Liver (tissue), 8 donors: ENCODE measurements at regions not wholly inside any gene's neighbourhood (a gene's known extent, or its start where the extent isn't known, plus 50 kb on each side); places are given as distances from the start of the nearest gene placed in this dataset.

Source experiments
- DNase-seq: peaks from one replicate; pipeline ENCODE4 v3.0.0-alpha.2; 2017; ENCODE audit warnings: low spot score
- H3K27ac ChIP-seq, 2 donors: one replicate each; pipeline ENCODE4 v1.7.0; 2013; ENCODE audit warnings: inconsistent platforms in 2 of 2, low read length in 2 of 2, control low read depth in 1 of 2, low read depth in 1 of 2, mild to moderate bottlenecking in 1 of 2
- H3K27me3 ChIP-seq, 4 donors: one replicate each; pipeline versions ENCODE4 v1.6.1 to v1.7.0; 2013; ENCODE audit warnings: low read length in 3 of 4, inconsistent platforms in 1 of 4, mild to moderate bottlenecking in 1 of 4, moderate library complexity in 1 of 4; ENCODE audit not compliant: control insufficient read depth in 4 of 4, insufficient read depth in 4 of 4
- H3K36me3 ChIP-seq, 4 donors: one replicate each; pipeline versions ENCODE4 v1.6.1 to v1.7.0; 2013; ENCODE audit warnings: low read length in 3 of 4, mild to moderate bottlenecking in 3 of 4, low read depth in 1 of 4, moderate library complexity in 1 of 4; ENCODE audit not compliant: control insufficient read depth in 4 of 4, insufficient read depth in 3 of 4
- H3K4me1 ChIP-seq, 4 donors: one replicate each; pipeline versions ENCODE4 v1.6.1 to v1.7.0; 2013; ENCODE audit warnings: low read length in 3 of 4, mild to moderate bottlenecking in 3 of 4, moderate library complexity in 1 of 4; ENCODE audit not compliant: control insufficient read depth in 4 of 4, insufficient read depth in 4 of 4
- H3K4me3 ChIP-seq, 3 donors: one replicate each; pipeline versions ENCODE4 v1.6.1 to v1.7.0; 2013; ENCODE audit warnings: low read length in 3 of 3, control low read depth in 1 of 3, low read depth in 1 of 3, mild to moderate bottlenecking in 1 of 3
- H3K9ac ChIP-seq, 2 donors: one replicate each; pipeline ENCODE4 v1.7.0; 2013; ENCODE audit warnings: low read length in 2 of 2, mild to moderate bottlenecking in 2 of 2, moderate library complexity in 2 of 2, control low read depth in 1 of 2, low read depth in 1 of 2
- H3K9me3 ChIP-seq, 4 donors: one replicate each; pipeline versions ENCODE4 v1.6.1 to v1.7.0; 2013; ENCODE audit warnings: low read length in 3 of 4; ENCODE audit not compliant: control insufficient read depth in 4 of 4
- EGR1 ChIP-seq, 2 donors: IDR thresholded peaks; 2 replicates each; pipeline ENCODE4 v1.6.1; 2016 to 2018; ENCODE audit warnings: antibody characterized with exemption in 2 of 2, low read depth in 2 of 2
- FOXA1 ChIP-seq: IDR thresholded peaks from 2 replicates; pipeline ENCODE4 v1.6.1; 2016; ENCODE audit warnings: antibody characterized with exemption
- FOXA2 ChIP-seq: IDR thresholded peaks from 2 replicates; pipeline ENCODE4 v1.6.1; 2016; ENCODE audit warnings: antibody characterized with exemption
- GABPA ChIP-seq, 2 donors: IDR thresholded peaks in 1 of 2; conservative IDR thresholded peaks in 1 of 2; 2 replicates each; pipeline ENCODE4 v1.6.1; 2016; ENCODE audit warnings: antibody characterized with exemption in 2 of 2, mild to moderate bottlenecking in 1 of 2, moderate library complexity in 1 of 2
- HNF4A ChIP-seq, 2 donors: conservative IDR thresholded peaks; 2 replicates each; pipeline ENCODE4 v1.6.1; 2016; ENCODE audit warnings: antibody characterized with exemption in 2 of 2, mild to moderate bottlenecking in 2 of 2
- JUND ChIP-seq, 2 donors: IDR thresholded peaks; 2 replicates each; pipeline ENCODE4 v1.6.1; 2016; ENCODE audit warnings: antibody characterized with exemption in 2 of 2
- NR2F2 ChIP-seq: IDR thresholded peaks from 2 replicates; pipeline ENCODE4 v1.6.1; 2016; ENCODE audit warnings: antibody characterized with exemption
- RAD21 ChIP-seq, 2 donors: IDR thresholded peaks; 2 replicates each; pipeline ENCODE4 v1.6.1; 2016; ENCODE audit warnings: antibody characterized with exemption in 2 of 2, mild to moderate bottlenecking in 2 of 2
- RXRA ChIP-seq, 2 donors: IDR thresholded peaks; 2 replicates each; pipeline ENCODE4 v1.6.1; 2017 to 2018; ENCODE audit warnings: antibody characterized with exemption in 2 of 2, mild to moderate bottlenecking in 1 of 2
- TAF1 ChIP-seq: conservative IDR thresholded peaks from 2 replicates; pipeline ENCODE4 v1.6.1; 2016; ENCODE audit warnings: antibody characterized with exemption, mild to moderate bottlenecking
- YY1 ChIP-seq: IDR thresholded peaks from 2 replicates; pipeline ENCODE4 v1.6.1; 2016; ENCODE audit warnings: antibody characterized with exemption, mild to moderate bottlenecking
- WGBS: extraction: QIAGEN DNeasy Blood & Tissue Kit; methylation state at CpG from one replicate; pipeline ENCODE4 v1.1.7; 2013; 5-methylcytosine and 5-hydroxymethylcytosine counted together
- TF ChIP-seq, protein P1 (sequence below): IDR thresholded peaks from 2 replicates; pipeline ENCODE4 v1.6.1; 2016; ENCODE audit warnings: antibody characterized with exemption
- TF ChIP-seq, protein P2 (sequence below): fragments of 150-350 bp; IDR thresholded peaks from 2 replicates; pipeline ENCODE4 v1.5.1; 2017; ENCODE audit warnings: improper control_type of control experiment, low read depth, low read length; ENCODE audit not compliant: missing input control
- TF ChIP-seq, protein P3 (sequence below): IDR thresholded peaks from 2 replicates; pipeline ENCODE4 v1.6.1; 2016; ENCODE audit warnings: antibody characterized with exemption
- TF ChIP-seq, protein P4 (sequence below): IDR thresholded peaks from 2 replicates; pipeline ENCODE4 v1.6.1; 2016; ENCODE audit warnings: antibody characterized with exemption, mild to moderate bottlenecking
- donor health status: healthy.
- donor health status: healthy.
- donor health status: healthy.
- donor health status: healthy.
- donor health status: healthy.

DNA sequence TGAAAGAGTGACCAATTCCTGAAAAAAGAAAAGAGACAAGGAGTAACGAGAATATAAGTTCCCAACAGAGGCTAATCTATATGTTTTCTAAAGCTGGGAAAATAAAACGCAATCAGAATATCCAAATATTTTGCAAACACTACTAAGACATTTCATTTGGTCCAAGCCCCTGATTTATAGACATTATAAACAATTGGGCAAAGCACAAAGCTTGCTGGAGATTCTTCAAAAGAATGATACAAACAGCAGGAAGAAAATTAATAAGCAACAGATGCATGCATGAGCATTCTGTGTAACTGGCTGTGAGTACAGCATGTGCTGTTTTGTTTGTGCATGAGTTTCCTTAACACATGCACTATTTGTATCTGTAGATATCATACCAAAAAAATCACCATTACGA is 552.9 kb downstream of the LTN1 start:
- Histone ChIP-seq H3K27me3 (no peaks in the 10 kb centered on the region), H3K4me1 (no peaks in the 10 kb centered on the region), H3K9ac (no peak overlapping the region), H3K27ac (no peak overlapping the region), H3K4me3 (no peak overlapping the region), H3K9me3 (no peaks in the 10 kb centered on the region), H3K36me3 (no peaks in the 10 kb centered on the region)
- TF ChIP-seq, protein P1, sequence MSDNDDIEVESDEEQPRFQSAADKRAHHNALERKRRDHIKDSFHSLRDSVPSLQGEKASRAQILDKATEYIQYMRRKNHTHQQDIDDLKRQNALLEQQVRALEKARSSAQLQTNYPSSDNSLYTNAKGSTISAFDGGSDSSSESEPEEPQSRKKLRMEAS = no peak
- TF ChIP-seq JUND (IDR thresholded peaks at IDR 0.05) (no peak), TAF1 (no peak), FOXA1 (no peak), GABPA (IDR thresholded peaks at IDR 0.05 in 1 of 2, conservative IDR thresholded peaks at IDR 0.05 in 1 of 2) (no peak), EGR1 (IDR thresholded peaks at IDR 0.05; ENCODE audit: low read depth in 2 of 2) (no peak), HNF4A (conservative IDR thresholded peaks at IDR 0.05) (no peak), YY1 (no peak), RXRA (IDR thresholded peaks at IDR 0.05) (no peak), FOXA2 (no peak), RAD21 (IDR thresholded peaks at IDR 0.05) (no peak), NR2F2 (no peak)
- TF ChIP-seq, protein P2, sequence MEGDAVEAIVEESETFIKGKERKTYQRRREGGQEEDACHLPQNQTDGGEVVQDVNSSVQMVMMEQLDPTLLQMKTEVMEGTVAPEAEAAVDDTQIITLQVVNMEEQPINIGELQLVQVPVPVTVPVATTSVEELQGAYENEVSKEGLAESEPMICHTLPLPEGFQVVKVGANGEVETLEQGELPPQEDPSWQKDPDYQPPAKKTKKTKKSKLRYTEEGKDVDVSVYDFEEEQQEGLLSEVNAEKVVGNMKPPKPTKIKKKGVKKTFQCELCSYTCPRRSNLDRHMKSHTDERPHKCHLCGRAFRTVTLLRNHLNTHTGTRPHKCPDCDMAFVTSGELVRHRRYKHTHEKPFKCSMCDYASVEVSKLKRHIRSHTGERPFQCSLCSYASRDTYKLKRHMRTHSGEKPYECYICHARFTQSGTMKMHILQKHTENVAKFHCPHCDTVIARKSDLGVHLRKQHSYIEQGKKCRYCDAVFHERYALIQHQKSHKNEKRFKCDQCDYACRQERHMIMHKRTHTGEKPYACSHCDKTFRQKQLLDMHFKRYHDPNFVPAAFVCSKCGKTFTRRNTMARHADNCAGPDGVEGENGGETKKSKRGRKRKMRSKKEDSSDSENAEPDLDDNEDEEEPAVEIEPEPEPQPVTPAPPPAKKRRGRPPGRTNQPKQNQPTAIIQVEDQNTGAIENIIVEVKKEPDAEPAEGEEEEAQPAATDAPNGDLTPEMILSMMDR = no peak
- TF ChIP-seq, protein P3, sequence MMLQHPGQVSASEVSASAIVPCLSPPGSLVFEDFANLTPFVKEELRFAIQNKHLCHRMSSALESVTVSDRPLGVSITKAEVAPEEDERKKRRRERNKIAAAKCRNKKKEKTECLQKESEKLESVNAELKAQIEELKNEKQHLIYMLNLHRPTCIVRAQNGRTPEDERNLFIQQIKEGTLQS = no peak
- WGBS = 81% methylated on average over 3 of the region's 3 CpGs
- DNase-seq = no peak

DNA sequence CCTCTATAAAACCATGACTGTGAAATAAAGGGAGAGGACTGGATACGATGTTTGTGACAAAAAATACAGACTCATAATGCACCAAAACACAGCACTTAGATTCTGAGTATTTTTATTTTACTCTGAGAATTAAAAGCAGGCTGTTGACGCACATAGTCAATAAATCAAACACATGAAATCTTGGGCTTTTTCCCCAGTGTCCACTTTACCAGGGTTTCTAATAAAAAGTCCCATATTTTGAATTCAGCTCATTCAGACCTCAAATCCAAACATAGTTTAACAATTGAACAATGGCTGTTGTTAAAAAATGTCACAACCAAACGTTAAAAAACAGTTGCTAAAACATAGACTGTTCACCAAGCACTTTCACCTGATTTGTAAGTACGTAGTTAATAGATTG is 553.4 kb downstream of the LTN1 start:
- Histone ChIP-seq H3K9me3 (no peaks in the 10 kb centered on the region), H3K4me3 (no peak overlapping the region), H3K27ac (no peak overlapping the region), H3K36me3 (peaks cover 0 to 2% (median 0%) of the 10 kb centered on the region in 4 donors), H3K9ac (no peak overlapping the region), H3K27me3 (no peaks in the 10 kb centered on the region), H3K4me1 (no peaks in the 10 kb centered on the region)
- TF ChIP-seq, protein P4, sequence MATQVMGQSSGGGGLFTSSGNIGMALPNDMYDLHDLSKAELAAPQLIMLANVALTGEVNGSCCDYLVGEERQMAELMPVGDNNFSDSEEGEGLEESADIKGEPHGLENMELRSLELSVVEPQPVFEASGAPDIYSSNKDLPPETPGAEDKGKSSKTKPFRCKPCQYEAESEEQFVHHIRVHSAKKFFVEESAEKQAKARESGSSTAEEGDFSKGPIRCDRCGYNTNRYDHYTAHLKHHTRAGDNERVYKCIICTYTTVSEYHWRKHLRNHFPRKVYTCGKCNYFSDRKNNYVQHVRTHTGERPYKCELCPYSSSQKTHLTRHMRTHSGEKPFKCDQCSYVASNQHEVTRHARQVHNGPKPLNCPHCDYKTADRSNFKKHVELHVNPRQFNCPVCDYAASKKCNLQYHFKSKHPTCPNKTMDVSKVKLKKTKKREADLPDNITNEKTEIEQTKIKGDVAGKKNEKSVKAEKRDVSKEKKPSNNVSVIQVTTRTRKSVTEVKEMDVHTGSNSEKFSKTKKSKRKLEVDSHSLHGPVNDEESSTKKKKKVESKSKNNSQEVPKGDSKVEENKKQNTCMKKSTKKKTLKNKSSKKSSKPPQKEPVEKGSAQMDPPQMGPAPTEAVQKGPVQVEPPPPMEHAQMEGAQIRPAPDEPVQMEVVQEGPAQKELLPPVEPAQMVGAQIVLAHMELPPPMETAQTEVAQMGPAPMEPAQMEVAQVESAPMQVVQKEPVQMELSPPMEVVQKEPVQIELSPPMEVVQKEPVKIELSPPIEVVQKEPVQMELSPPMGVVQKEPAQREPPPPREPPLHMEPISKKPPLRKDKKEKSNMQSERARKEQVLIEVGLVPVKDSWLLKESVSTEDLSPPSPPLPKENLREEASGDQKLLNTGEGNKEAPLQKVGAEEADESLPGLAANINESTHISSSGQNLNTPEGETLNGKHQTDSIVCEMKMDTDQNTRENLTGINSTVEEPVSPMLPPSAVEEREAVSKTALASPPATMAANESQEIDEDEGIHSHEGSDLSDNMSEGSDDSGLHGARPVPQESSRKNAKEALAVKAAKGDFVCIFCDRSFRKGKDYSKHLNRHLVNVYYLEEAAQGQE = no peak
- TF ChIP-seq GABPA (IDR thresholded peaks at IDR 0.05 in 1 of 2, conservative IDR thresholded peaks at IDR 0.05 in 1 of 2) = no peak
- no peak for TF ChIP-seq YY1
- 65% methylated on average over 4 of the region's 4 CpGs for WGBS
- no peak for DNase-seq
